SH-SY5Y (cell line): ENCODE measurements at regions not wholly inside any gene's neighbourhood (a gene's known extent, or its start where the extent isn't known, plus 50 kb on each side); places are given as distances from the start of the nearest gene placed in this dataset.

Experiments
- GATA2 ChIP-seq: IDR thresholded peaks from 2 replicates; pipeline ENCODE4 v1.6.1; 2011; ENCODE audit warnings: mild to moderate bottlenecking, low read depth, low read length
- GATA3 ChIP-seq: IDR thresholded peaks from 2 replicates; pipeline ENCODE4 v1.6.1; 2011; ENCODE audit warnings: low read depth, mild to moderate bottlenecking, low read length, moderate library complexity

DNA sequence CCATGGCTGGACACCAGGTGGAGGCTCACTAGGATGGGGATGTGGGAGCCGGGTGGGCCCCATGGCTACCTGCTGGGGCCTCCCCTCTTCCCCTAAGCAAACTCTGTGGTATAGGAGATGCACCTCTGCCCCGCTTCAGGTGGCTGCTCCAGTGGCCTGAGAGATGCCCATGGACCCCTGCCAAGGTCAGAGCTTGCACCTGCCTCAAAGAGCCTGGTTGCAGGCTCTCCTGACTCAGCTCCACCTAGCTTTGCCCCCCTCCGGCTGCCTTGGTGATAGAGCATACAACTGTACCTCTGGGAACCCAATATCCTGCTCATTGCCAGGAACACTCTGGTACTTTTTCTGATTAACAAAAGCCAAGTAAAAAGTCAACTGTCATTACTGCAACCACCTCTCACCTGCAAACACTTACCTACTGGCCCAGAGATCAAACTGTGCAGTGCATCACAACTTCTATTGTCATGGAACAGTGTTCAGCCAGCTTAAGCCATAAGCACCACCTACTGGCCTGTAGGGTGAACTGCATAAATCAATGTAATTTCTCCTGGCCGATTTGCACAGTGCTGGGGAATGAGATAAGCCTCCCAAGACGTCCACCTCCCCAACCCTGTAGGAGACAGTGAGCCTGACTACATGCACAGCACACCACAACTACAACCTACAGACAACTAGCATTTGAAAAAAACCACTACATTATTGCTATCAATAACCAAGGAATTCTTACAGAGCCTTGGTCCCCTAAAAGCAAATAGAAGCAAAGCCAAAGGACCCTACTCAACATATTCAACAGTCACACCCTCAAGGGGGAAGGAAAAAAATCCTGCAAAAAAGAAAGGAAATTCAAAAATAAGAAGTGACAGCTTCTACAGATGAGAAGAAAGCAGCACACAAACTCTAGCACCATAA is 352.4 kb upstream of the ARHGEF26 start:
- TF ChIP-seq GATA2 (no peak), GATA3 (no peak)

DNA sequence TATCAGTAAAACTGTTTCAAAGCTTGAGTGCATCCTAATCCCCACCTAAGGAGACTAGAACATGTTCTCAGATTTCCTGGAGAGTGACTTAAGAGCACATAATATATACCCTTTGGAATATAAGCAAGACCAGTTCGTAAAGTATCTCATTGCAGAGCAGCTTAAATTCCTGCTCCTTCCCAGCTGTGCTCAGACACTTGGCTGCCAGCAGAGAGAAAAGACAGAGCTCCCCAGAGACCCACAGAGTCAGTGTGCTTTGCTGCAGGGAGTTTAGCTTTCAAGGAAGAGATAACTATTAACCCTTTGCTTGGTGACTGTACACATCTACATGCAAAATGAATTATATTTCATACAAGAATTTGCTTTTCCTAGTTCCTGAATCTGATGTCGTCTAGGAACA is 338.1 kb upstream of the ARHGEF26 start:
- TF ChIP-seq GATA2, result no peak
- no peak for TF ChIP-seq GATA3

DNA sequence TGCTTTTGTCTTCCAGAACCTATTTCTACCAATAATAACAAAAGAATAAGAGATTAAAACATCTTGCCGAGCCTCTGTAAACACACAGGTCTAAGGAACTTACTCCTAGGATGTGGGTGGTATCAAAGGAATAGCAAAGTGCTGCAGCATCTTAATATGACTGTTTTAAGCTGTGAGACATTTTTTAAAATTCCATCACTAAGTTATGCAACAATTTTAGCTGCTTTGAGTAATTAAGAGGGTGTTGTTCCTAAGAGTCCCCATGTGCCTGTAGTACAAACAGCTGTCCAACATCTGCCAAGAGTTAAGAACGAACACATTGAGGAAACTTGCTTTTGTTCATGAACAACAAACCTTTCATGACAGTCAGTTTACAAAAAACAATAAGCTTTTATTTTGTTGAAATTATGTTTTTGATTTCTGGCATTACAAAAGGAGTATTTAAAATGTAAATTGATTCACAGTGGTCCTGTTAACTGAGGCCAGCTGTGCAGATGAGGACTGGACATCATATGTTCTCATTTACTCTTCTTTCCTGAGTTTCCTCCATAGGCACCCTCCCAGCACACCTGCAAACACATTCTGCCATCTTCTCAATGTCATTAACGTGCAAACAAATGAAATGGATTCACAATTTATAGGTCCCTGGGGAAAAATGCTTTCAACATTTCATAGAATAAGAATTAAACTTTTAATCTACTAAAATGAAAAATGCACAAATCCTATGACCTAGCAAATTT is 337.3 kb upstream of the ARHGEF26 start:
- no peak for TF ChIP-seq GATA2
- no peak for TF ChIP-seq GATA3

DNA sequence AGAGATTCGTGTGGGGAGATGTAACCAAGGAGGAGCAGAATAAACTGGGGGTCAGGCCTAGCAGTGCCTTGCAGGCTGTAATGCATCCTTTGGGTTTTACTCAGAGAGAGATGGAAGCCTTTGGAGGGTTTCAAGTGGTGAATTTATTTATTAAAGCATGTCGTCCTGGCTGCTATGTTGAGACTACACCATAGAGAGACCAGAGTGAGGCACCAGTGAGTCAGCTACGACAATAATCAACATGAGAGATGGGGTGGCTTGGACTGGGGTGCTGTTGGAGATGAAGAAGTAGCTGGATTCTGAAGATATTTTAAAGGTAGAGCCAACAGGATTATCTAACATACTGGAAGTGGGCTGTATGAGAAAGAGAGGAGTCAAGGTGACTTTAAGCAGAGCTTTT is 335.3 kb upstream of the ARHGEF26 start:
- TF ChIP-seq GATA2 (no peak), GATA3 (no peak)

DNA sequence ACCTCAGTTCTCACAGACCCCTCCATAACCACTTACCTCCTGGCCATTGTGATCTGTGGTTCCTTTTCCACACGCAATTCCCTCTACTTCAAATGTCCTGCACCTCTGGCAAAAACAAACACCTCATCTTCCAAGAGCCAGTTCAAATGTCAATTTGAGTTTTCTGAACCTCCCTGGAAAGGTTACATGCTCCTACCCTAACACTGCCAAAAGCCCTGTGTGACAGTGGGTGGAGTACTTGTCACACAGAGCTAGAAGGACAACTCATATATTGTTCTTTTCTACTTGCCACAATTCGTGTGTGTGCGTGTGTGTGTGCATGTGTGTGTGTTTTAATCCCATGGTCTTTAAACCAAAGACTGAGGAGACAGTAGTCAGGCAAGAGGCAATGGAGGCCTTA is 331.8 kb upstream of the ARHGEF26 start:
- TF ChIP-seq GATA2 (no peak), GATA3 (no peak)

GRCh38 chr3:153809097-153809496 is 312.1 kb upstream of the ARHGEF26 start:
- TF ChIP-seq GATA3 (no peak), GATA2 (no peak)

DNA sequence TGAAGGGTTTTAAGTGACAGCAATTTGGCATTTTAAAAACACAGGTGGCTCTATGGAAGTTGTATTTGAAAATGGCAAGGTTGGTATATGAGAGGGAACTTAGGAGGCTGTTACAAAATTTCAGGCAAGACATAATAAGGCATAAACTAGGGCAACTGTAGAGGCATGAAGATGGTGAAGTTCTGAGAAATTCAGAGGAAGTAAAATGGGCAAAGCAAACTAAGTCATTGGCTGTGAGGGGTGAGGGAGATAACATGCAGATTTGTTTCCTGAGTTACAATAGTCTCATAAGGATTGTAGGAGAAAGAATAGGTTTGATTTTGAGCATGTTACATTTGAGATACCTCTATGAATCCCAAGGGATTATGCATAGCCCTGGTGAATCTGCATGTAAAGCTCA is 302.9 kb upstream of the ARHGEF26 start:
- TF ChIP-seq GATA2 (no peak), GATA3 (no peak)

GRCh38 chr3:153820035-153820434 is 301.2 kb upstream of the ARHGEF26 start:
- TF ChIP-seq GATA2 (no peak), GATA3 (no peak)

DNA sequence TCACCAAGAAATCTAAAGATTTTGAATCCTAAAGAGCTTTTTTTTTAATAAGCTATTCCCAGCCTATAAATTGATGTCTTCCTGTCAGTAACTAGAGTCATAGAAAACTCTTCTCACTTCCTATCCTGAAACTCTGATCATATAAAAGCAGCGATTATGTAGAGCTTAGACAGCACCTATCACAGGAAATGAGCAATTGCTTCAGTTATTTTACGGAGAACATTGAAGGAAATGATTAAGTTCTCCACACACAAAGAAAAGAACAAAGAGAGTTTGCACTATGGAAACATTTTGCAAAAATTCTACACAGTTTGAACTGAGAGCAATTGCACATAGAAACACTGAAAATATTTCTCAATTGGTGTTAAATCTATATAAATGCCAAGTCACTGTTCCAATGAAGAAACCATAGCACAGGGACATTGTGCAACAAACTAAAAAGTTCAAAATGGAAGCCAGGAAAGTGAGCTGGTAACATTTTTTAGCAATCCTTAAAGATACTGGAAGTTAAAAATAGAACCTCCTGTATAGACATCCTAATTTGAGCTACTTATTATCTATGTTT is 291.5 kb upstream of the ARHGEF26 start:
- TF ChIP-seq GATA2 (no peak), GATA3 (no peak)

DNA sequence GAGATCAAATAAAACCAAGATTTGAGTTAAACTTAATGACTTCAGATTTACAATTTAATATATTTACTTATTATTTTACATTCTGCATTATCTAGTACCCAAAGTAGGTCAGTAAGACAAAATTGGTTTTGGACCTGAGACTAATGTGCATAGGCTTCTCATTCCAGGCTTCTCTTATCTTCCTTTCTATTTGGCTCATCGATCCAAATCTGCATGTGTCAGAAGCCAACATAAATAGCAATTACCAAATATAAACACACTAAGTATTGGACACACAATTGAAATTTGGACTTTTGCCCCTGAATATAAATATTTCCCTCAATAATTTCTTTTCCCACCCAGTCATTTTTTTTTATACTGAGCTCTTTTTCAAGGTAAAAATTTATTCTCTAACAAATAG is 290.6 kb upstream of the ARHGEF26 start:
- no peak for TF ChIP-seq GATA2
- no peak for TF ChIP-seq GATA3

DNA sequence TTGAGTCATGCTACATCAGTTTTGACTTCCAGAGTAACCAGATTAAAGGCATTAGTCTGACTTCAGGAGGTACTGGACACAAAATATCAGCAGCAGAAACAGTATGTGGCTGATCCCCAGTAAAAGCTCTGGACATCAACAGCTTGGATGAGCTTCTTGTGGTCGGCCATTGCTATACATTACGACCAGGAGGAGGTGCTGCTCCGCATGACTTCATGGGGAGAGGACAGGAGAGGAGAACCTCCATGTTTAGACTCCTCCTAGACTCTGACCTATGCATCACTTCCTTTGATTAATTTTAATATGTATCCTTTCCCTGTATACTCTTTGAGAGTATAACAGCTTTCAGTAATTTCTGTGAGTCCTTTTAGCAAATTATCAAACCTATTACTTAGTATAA is 285.6 kb upstream of the ARHGEF26 start:
- no peak for TF ChIP-seq GATA2
- no peak for TF ChIP-seq GATA3

GRCh38 chr3:153840487-153840886 is 280.7 kb upstream of the ARHGEF26 start:
- no peak for TF ChIP-seq GATA2
- no peak for TF ChIP-seq GATA3

- TF ChIP-seq GATA2, result no peak
- TF ChIP-seq GATA3, result no peak
Measured at GRCh38 chr3:153843994-153844393, 277.2 kb upstream of the ARHGEF26 start.

DNA sequence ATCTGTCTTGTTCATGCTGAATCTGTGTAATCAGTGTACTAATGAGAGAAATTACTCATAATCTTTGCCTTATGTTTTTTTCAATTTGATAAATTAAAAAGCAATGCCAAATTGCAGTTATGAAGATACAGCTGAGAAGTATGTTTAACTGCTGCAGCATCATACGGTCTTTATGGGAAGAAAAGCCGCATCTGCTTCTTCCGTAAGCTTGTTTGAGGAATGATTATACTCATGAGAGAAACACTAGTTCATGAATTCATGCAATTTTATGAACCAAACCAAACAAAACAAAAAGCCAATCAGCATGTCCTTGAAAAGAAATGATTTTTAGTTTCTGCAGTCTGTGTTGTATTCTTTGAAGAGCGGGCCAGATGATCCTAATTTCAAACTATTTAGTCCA is 275.9 kb upstream of the ARHGEF26 start:
- TF ChIP-seq GATA3 (no peak), GATA2 (no peak)
